HFFc6 (cell line): ENCODE measurements at regions not wholly inside any gene's neighbourhood (a gene's known extent, or its start where the extent isn't known, plus 50 kb on each side); places are given as distances from the start of the nearest gene placed in this dataset.
A peak's percentile ranks its signal among the peaks of the same experiment; 100 is the strongest.

ENCODE experiments used
- DNase-seq: peaks from one replicate; pipeline ENCODE4 v3.0.0-alpha.2; 2018
- H3K27ac Mint-ChIP-seq: 2 replicates; pipeline ENCODE4 v1.8.0; 2020; ENCODE audit warnings: mild to moderate bottlenecking, mixed read lengths
- H3K27me3 Mint-ChIP-seq: 2 replicates; pipeline ENCODE4 v1.8.0; 2021; ENCODE audit warnings: mild to moderate bottlenecking, moderate library complexity, mixed read lengths; ENCODE audit not compliant: insufficient read depth
- H3K36me3 Mint-ChIP-seq: 2 replicates; pipeline ENCODE4 v1.8.0; 2021; ENCODE audit warnings: low read depth, mixed read lengths
- H3K4me1 Mint-ChIP-seq: 2 replicates; pipeline ENCODE4 v1.8.0; 2020; ENCODE audit warnings: low read depth, mixed read lengths
- H3K4me3 Mint-ChIP-seq: 2 replicates; pipeline ENCODE4 v1.8.0; 2020; ENCODE audit warnings: mild to moderate bottlenecking, moderate library complexity, mixed read lengths
- H3K9me3 Mint-ChIP-seq: 2 replicates; pipeline ENCODE4 v1.8.0; 2020; ENCODE audit warnings: mild to moderate bottlenecking, mixed read lengths
- CTCF ChIP-seq: fragments of 200-600 bp; sonication (generic); IDR thresholded peaks from 2 replicates; pipeline ENCODE4 v1.5.0; 2021; ENCODE audit warnings: antibody characterized with exemption, mild to moderate bottlenecking

GRCh38 chr18:75790111-75790510, 362.6 kb upstream of the SMIM21 start:
- TF ChIP-seq CTCF: no peak
- Mint-ChIP-seq H3K27me3 (peaks cover 2% of the 10 kb centered on the region), H3K27ac (no peak overlapping the region), H3K4me1 (no peaks in the 10 kb centered on the region), H3K9me3 (peaks cover 14% of the 10 kb centered on the region), H3K36me3 (no peaks in the 10 kb centered on the region), H3K4me3 (no peak overlapping the region)
- DNase-seq: no peak

GRCh38 chr18:75785834-75786233, 358.3 kb upstream of the SMIM21 start:
- Mint-ChIP-seq H3K27ac (no peak overlapping the region), H3K9me3 (no peaks in the 10 kb centered on the region; the same call in none of the 2 replicates), H3K36me3 (no peaks in the 10 kb centered on the region), H3K4me3 (no peak overlapping the region), H3K27me3 (peaks cover 10% of the 10 kb centered on the region), H3K4me1 (no peaks in the 10 kb centered on the region)
- no peak for TF ChIP-seq CTCF
- no peak for DNase-seq

GRCh38 chr18:75785206-75785605, 357.7 kb upstream of the SMIM21 start:
- H3K36me3 Mint-ChIP-seq: no peaks in the 10 kb centered on the region
- H3K27ac Mint-ChIP-seq: no peak overlapping the region

GRCh38 chr18:75784390-75784789, 356.9 kb upstream of the SMIM21 start:
- Mint-ChIP-seq H3K27me3 (peaks cover 9% of the 10 kb centered on the region), H3K4me1 (no peaks in the 10 kb centered on the region), H3K9me3 (no peaks in the 10 kb centered on the region; the same call in none of the 2 replicates), H3K4me3 (peak overlapping the region; percentile 58), H3K27ac (no peak overlapping the region), H3K36me3 (no peaks in the 10 kb centered on the region)
- no peak for DNase-seq
- TF ChIP-seq CTCF: no peak

More at GRCh38 chr18:75785206-75785605, 357.7 kb upstream of the SMIM21 start:
- no peak for TF ChIP-seq CTCF
- H3K9me3 Mint-ChIP-seq: no peaks in the 10 kb centered on the region; the same call in none of the 2 replicates
- DNase-seq: no peak
- H3K4me1 Mint-ChIP-seq: no peaks in the 10 kb centered on the region
- H3K4me3 Mint-ChIP-seq: no peak overlapping the region
- H3K27me3 Mint-ChIP-seq: peaks cover 10% of the 10 kb centered on the region

GRCh38 chr18:75783566-75784281, 356.2 kb upstream of the SMIM21 start:
- Mint-ChIP-seq H3K27ac (no peak overlapping the region), H3K4me1 (no peaks in the 10 kb centered on the region), H3K27me3 (peaks cover 8% of the 10 kb centered on the region), H3K4me3 (peak overlapping the region; percentile 58; the same call in 1 of the 2 replicates), H3K36me3 (no peaks in the 10 kb centered on the region), H3K9me3 (no peaks in the 10 kb centered on the region; the same call in 1 of the 2 replicates)
- DNase-seq: no peak
- TF ChIP-seq CTCF: no peak
